ENCODE measurements at regions not wholly inside any gene's neighbourhood (a gene's known extent, or its start where the extent isn't known, plus 50 kb on each side); places are given as distances from the start of the nearest gene placed in this dataset.

- Mint-ChIP-seq H3K36me3 (ENCODE audit: insufficient read depth) (peaks cover 2% of the 10 kb centered on the region), H3K27me3 (no peaks in the 10 kb centered on the region), H3K9me3 (ENCODE audit: low read depth) (peaks cover 13% of the 10 kb centered on the region), H3K4me3 (ENCODE audit: low read depth) (no peak overlapping the region), H3K27ac (no peak overlapping the region), H3K4me1 (ENCODE audit: low read depth) (peaks cover 9% of the 10 kb centered on the region)
- TF ChIP-seq CTCF (IDR thresholded peaks at IDR 0.05; ENCODE audit: unreplicated experiment) = no peak
- no peak for DNase-seq (ENCODE audit: low spot score, unreplicated experiment)
Observed at GRCh38 chr13:73351730-73352129, 292.9 kb downstream of the KLF5 start.

- Mint-ChIP-seq H3K27me3 (no peaks in the 10 kb centered on the region), H3K9me3 (ENCODE audit: low read depth) (peaks cover 12% of the 10 kb centered on the region), H3K36me3 (ENCODE audit: insufficient read depth) (peaks cover 2% of the 10 kb centered on the region), H3K4me1 (ENCODE audit: low read depth) (peaks cover 4% of the 10 kb centered on the region), H3K4me3 (ENCODE audit: low read depth) (no peak overlapping the region), H3K27ac (no peak overlapping the region)
- TF ChIP-seq CTCF (IDR thresholded peaks at IDR 0.05; ENCODE audit: unreplicated experiment) = no peak
- no peak for DNase-seq (ENCODE audit: low spot score, unreplicated experiment)
Observed at GRCh38 chr13:73341748-73342147, 282.9 kb downstream of the KLF5 start.

- Mint-ChIP-seq H3K36me3 (ENCODE audit: insufficient read depth) (no peaks in the 10 kb centered on the region), H3K4me3 (ENCODE audit: low read depth) (no peak overlapping the region), H3K27ac (no peak overlapping the region), H3K4me1 (ENCODE audit: low read depth) (peaks cover 4% of the 10 kb centered on the region), H3K27me3 (no peaks in the 10 kb centered on the region), H3K9me3 (ENCODE audit: low read depth) (peaks cover 3% of the 10 kb centered on the region)
- TF ChIP-seq CTCF (IDR thresholded peaks at IDR 0.05; ENCODE audit: unreplicated experiment) = no peak
- DNase-seq (ENCODE audit: low spot score, unreplicated experiment) = no peak
Observed at GRCh38 chr13:73340069-73340468, 281.3 kb downstream of the KLF5 start.

GRCh38 chr13:73339086-73339485, 280.3 kb downstream of the KLF5 start:
- H3K27me3 Mint-ChIP-seq = no peaks in the 10 kb centered on the region
- H3K4me1 Mint-ChIP-seq (ENCODE audit: low read depth) = peaks cover 4% of the 10 kb centered on the region
- TF ChIP-seq CTCF (IDR thresholded peaks at IDR 0.05; ENCODE audit: unreplicated experiment) = no peak
- H3K27ac Mint-ChIP-seq = no peak overlapping the region
- peaks cover 3% of the 10 kb centered on the region for H3K9me3 Mint-ChIP-seq (ENCODE audit: low read depth)
- no peak overlapping the region for H3K4me3 Mint-ChIP-seq (ENCODE audit: low read depth)
- no peak for DNase-seq (ENCODE audit: low spot score, unreplicated experiment)
- no peaks in the 10 kb centered on the region for H3K36me3 Mint-ChIP-seq (ENCODE audit: insufficient read depth)

GRCh38 chr13:73338389-73338788, 279.6 kb downstream of the KLF5 start:
- Mint-ChIP-seq H3K4me1 (ENCODE audit: low read depth) (peaks cover 4% of the 10 kb centered on the region), H3K36me3 (ENCODE audit: insufficient read depth) (no peaks in the 10 kb centered on the region), H3K4me3 (ENCODE audit: low read depth) (no peak overlapping the region)

More at GRCh38 chr13:73338389-73338788, 279.6 kb downstream of the KLF5 start:
- H3K27me3 Mint-ChIP-seq = no peaks in the 10 kb centered on the region
- H3K9me3 Mint-ChIP-seq (ENCODE audit: low read depth) = peaks cover 3% of the 10 kb centered on the region
- no peak for TF ChIP-seq CTCF (IDR thresholded peaks at IDR 0.05; ENCODE audit: unreplicated experiment)
- H3K27ac Mint-ChIP-seq = no peak overlapping the region
- no peak for DNase-seq (ENCODE audit: low spot score, unreplicated experiment)

Data from progenitor cell of endocrine pancreas (in vitro differentiated cells).